ENCODE measurements at regions not wholly inside any gene's neighbourhood (a gene's known extent, or its start where the extent isn't known, plus 50 kb on each side); places are given as distances from the start of the nearest gene placed in this dataset.
"Not testable (repeated sequence)": the region's sequence is repeated elsewhere in the genome, so short reads cannot be mapped to it uniquely, and the experiment has no call there.

- DNase-seq; in situ Hi-C loops (cut with HindIII; ENCODE audit: low pct_ligation_motif_present, low pct_unique_long_range_greater_than_20kb, low sequenced_read_pairs): not testable (repeated sequence)
These were observed 154.8 kb downstream of the SYT15 start for GRCh38 chr10:46733635-46734261.

GRCh38 chr10:46734262-46734642, 155.3 kb downstream of the SYT15 start:
- in situ Hi-C loops (cut with HindIII; ENCODE audit: low pct_ligation_motif_present, low pct_unique_long_range_greater_than_20kb, low sequenced_read_pairs); DNase-seq: not testable (repeated sequence)

- in situ Hi-C loops (cut with HindIII; ENCODE audit: low pct_ligation_motif_present, low pct_unique_long_range_greater_than_20kb, low sequenced_read_pairs); DNase-seq: not testable (repeated sequence)
These were observed 161.0 kb downstream of the SYT15 start for GRCh38 chr10:46739919-46740318.

- in situ Hi-C loops (cut with HindIII; ENCODE audit: low pct_ligation_motif_present, low pct_unique_long_range_greater_than_20kb, low sequenced_read_pairs); DNase-seq: not testable (repeated sequence)
These were observed 161.4 kb downstream of the SYT15 start for GRCh38 chr10:46740368-46740767.

- DNase-seq; in situ Hi-C loops (cut with HindIII; ENCODE audit: low pct_ligation_motif_present, low pct_unique_long_range_greater_than_20kb, low sequenced_read_pairs): not testable (repeated sequence)
These were observed 162.2 kb upstream of the PTPN20 start for GRCh38 chr10:46749003-46749402.

- in situ Hi-C loops (cut with HindIII; ENCODE audit: low pct_ligation_motif_present, low pct_unique_long_range_greater_than_20kb, low sequenced_read_pairs); DNase-seq: not testable (repeated sequence)
These were observed 161.8 kb upstream of the PTPN20 start for GRCh38 chr10:46749470-46749869.

GRCh38 chr10:46753763-46754162, 157.5 kb upstream of the PTPN20 start:
- in situ Hi-C loops (cut with HindIII; ENCODE audit: low pct_ligation_motif_present, low pct_unique_long_range_greater_than_20kb, low sequenced_read_pairs); DNase-seq: not testable (repeated sequence)

- DNase-seq; in situ Hi-C loops (cut with HindIII; ENCODE audit: low pct_ligation_motif_present, low pct_unique_long_range_greater_than_20kb, low sequenced_read_pairs): not testable (repeated sequence)
These were observed 149.8 kb upstream of the PTPN20 start for GRCh38 chr10:46761471-46761870.

GRCh38 chr10:46768515-46769291, 142.5 kb upstream of the PTPN20 start:
- in situ Hi-C loops (cut with HindIII; ENCODE audit: low pct_ligation_motif_present, low pct_unique_long_range_greater_than_20kb, low sequenced_read_pairs): not testable (repeated sequence)

GRCh38 chr10:46773178-46773896, 137.9 kb upstream of the PTPN20 start:
- in situ Hi-C loops (cut with HindIII; ENCODE audit: low pct_ligation_motif_present, low pct_unique_long_range_greater_than_20kb, low sequenced_read_pairs); DNase-seq: not testable (repeated sequence)

More at GRCh38 chr10:46768515-46769291, 142.5 kb upstream of the PTPN20 start:
- DNase-seq: not testable (repeated sequence)

- not testable (repeated sequence) for DNase-seq
These were observed 137.4 kb upstream of the PTPN20 start for GRCh38 chr10:46773897-46774236.

GRCh38 chr10:46774366-46774765, 136.9 kb upstream of the PTPN20 start:
- in situ Hi-C loops (cut with HindIII; ENCODE audit: low pct_ligation_motif_present, low pct_unique_long_range_greater_than_20kb, low sequenced_read_pairs); DNase-seq: not testable (repeated sequence)

More at GRCh38 chr10:46773897-46774236, 137.4 kb upstream of the PTPN20 start:
- in situ Hi-C loops (cut with HindIII; ENCODE audit: low pct_ligation_motif_present, low pct_unique_long_range_greater_than_20kb, low sequenced_read_pairs): not testable (repeated sequence)

GRCh38 chr10:46774945-46775667, 136.1 kb upstream of the PTPN20 start:
- DNase-seq; in situ Hi-C loops (cut with HindIII; ENCODE audit: low pct_ligation_motif_present, low pct_unique_long_range_greater_than_20kb, low sequenced_read_pairs): not testable (repeated sequence)

GRCh38 chr10:46775668-46776059, 135.6 kb upstream of the PTPN20 start:
- DNase-seq; in situ Hi-C loops (cut with HindIII; ENCODE audit: low pct_ligation_motif_present, low pct_unique_long_range_greater_than_20kb, low sequenced_read_pairs): not testable (repeated sequence)

GRCh38 chr10:46779571-46779970, 131.7 kb upstream of the PTPN20 start:
- DNase-seq: peak; percentile 85
- in situ Hi-C loops (cut with HindIII; ENCODE audit: low pct_ligation_motif_present, low pct_unique_long_range_greater_than_20kb, low sequenced_read_pairs): not testable (repeated sequence)

- in situ Hi-C loops (cut with HindIII; ENCODE audit: low pct_ligation_motif_present, low pct_unique_long_range_greater_than_20kb, low sequenced_read_pairs): not testable (repeated sequence)
- peak; percentile 82 for DNase-seq
These were observed 131.1 kb upstream of the PTPN20 start for GRCh38 chr10:46780164-46780563.

GRCh38 chr10:46781001-46781400, 130.2 kb upstream of the PTPN20 start:
- in situ Hi-C loops (cut with HindIII; ENCODE audit: low pct_ligation_motif_present, low pct_unique_long_range_greater_than_20kb, low sequenced_read_pairs): not testable (repeated sequence)
- DNase-seq: peak; percentile 19

- in situ Hi-C loops (cut with HindIII; ENCODE audit: low pct_ligation_motif_present, low pct_unique_long_range_greater_than_20kb, low sequenced_read_pairs): not testable (repeated sequence)
- peak; percentile 53 for DNase-seq
These were observed 129.0 kb upstream of the PTPN20 start for GRCh38 chr10:46782001-46782874.

Data from ACHN (cell line).